Lower lobe of right lung (tissue), 2 donors: ENCODE measurements at regions not wholly inside any gene's neighbourhood (a gene's known extent, or its start where the extent isn't known, plus 50 kb on each side); places are given as distances from the start of the nearest gene placed in this dataset.
"Not testable (repeated sequence)": the region's sequence is repeated elsewhere in the genome, so short reads cannot be mapped to it uniquely, and the experiment has no call there.

Experiments
- ATAC-seq, 2 donors: fragments of 200-7000 bp; cut with Tn5 transposase; one replicate each; pipeline ENCODE4 v1.9.1; 2020 to 2022; ENCODE audit warnings: mild to moderate bottlenecking in 2 of 2, moderate library complexity in 2 of 2
- DNase-seq: peaks from one replicate; pipeline ENCODE4 v3.0.0-alpha.2; 2020
- H3K27ac ChIP-seq: fragments of 200-600 bp; one replicate; pipeline ENCODE4 v1.8.0; 2022
- H3K27me3 ChIP-seq: fragments of 200-600 bp; one replicate; pipeline ENCODE4 v1.8.0; 2022; ENCODE audit warnings: low read depth
- H3K36me3 ChIP-seq: fragments of 200-600 bp; one replicate; pipeline ENCODE4 v1.8.0; 2022; ENCODE audit warnings: mild to moderate bottlenecking
- H3K4me1 ChIP-seq: fragments of 200-600 bp; one replicate; pipeline ENCODE4 v1.8.0; 2022
- H3K4me3 ChIP-seq: fragments of 200-600 bp; one replicate; pipeline ENCODE4 v1.8.0; 2022; ENCODE audit warnings: mild to moderate bottlenecking
- H3K9me3 ChIP-seq: fragments of 200-600 bp; one replicate; pipeline ENCODE4 v1.8.0; 2022
- CTCF ChIP-seq: fragments of 200-600 bp; IDR thresholded peaks from one replicate; pipeline ENCODE4 v1.8.0; 2022; ENCODE audit warnings: antibody characterized with exemption, mild to moderate bottlenecking
- intact Hi-C: fragments of 100-400 bp; cut with DNase I; formaldehyde crosslinking; loops from one replicate; pipeline ENCODE4 v1.11.0; 2022
- donor health status: DM: no; HTN: yes; CAD: no; lungs with severe emphysema.

GRCh38 chr3:69688400-69688799 lies 50.9 kb upstream of the MITF start:
- intact Hi-C loops = no loop called here
- Histone ChIP-seq H3K27ac (no peak overlapping the region), H3K36me3 (no peaks in the 10 kb centered on the region), H3K27me3 (no peaks in the 10 kb centered on the region), H3K4me3 (no peak overlapping the region), H3K9me3 (no peaks in the 10 kb centered on the region), H3K4me1 (no peaks in the 10 kb centered on the region)
- TF ChIP-seq CTCF = no peak
- no peak for ATAC-seq
- no peak for DNase-seq

- H3K27me3 ChIP-seq = no peaks in the 10 kb centered on the region
- intact Hi-C loops = no loop called here
- no peak overlapping the region for H3K27ac ChIP-seq
- no peak for TF ChIP-seq CTCF
- DNase-seq (no peak), ATAC-seq (no peak)
- no peaks in the 10 kb centered on the region for H3K36me3 ChIP-seq
- H3K4me1 ChIP-seq = no peaks in the 10 kb centered on the region
- no peak overlapping the region for H3K4me3 ChIP-seq
- H3K9me3 ChIP-seq = no peaks in the 10 kb centered on the region
Observed at GRCh38 chr3:69687641-69688040, 51.6 kb upstream of the MITF start.

- H3K27ac ChIP-seq = no peak overlapping the region
Observed at GRCh38 chr3:69686056-69686455, 53.2 kb upstream of the MITF start.

GRCh38 chr3:69684309-69684961 lies 54.8 kb upstream of the MITF start:
- no peaks in the 10 kb centered on the region for H3K36me3 ChIP-seq
- DNase-seq = no peak
- no peak for TF ChIP-seq CTCF
- no peaks in the 10 kb centered on the region for H3K4me1 ChIP-seq
- intact Hi-C loops = no loop called here
- H3K27ac ChIP-seq = no peak overlapping the region
- no peak overlapping the region for H3K4me3 ChIP-seq
- ATAC-seq = no peak
- H3K9me3 ChIP-seq = no peaks in the 10 kb centered on the region
- H3K27me3 ChIP-seq = no peaks in the 10 kb centered on the region

More at GRCh38 chr3:69686056-69686455, 53.2 kb upstream of the MITF start:
- ATAC-seq (no peak), DNase-seq (no peak)
- H3K36me3 ChIP-seq = no peaks in the 10 kb centered on the region
- no peaks in the 10 kb centered on the region for H3K27me3 ChIP-seq
- H3K4me3 ChIP-seq = no peak overlapping the region
- TF ChIP-seq CTCF = no peak
- H3K4me1 ChIP-seq = no peaks in the 10 kb centered on the region
- intact Hi-C loops = no loop called here
- no peaks in the 10 kb centered on the region for H3K9me3 ChIP-seq

GRCh38 chr3:69683082-69683806 lies 56.0 kb upstream of the MITF start:
- no peaks in the 10 kb centered on the region for H3K27me3 ChIP-seq
- intact Hi-C loops = no loop called here

GRCh38 chr3:69677456-69677855 lies 61.8 kb upstream of the MITF start:
- not testable (repeated sequence) for H3K27ac ChIP-seq, DNase-seq, H3K27me3 ChIP-seq, H3K9me3 ChIP-seq, H3K36me3 ChIP-seq, H3K4me3 ChIP-seq, ATAC-seq, H3K4me1 ChIP-seq
- intact Hi-C loops = loop anchor here (10.0 kb wide), 1 partner anchor 513 kb away; no protein-coding TSS in a partner anchor

More at GRCh38 chr3:69683082-69683806, 56.0 kb upstream of the MITF start:
- Histone ChIP-seq H3K4me1 (no peaks in the 10 kb centered on the region), H3K36me3 (no peaks in the 10 kb centered on the region), H3K4me3 (no peak overlapping the region), H3K27ac (no peak overlapping the region), H3K9me3 (no peaks in the 10 kb centered on the region)
- TF ChIP-seq CTCF = no peak
- DNase-seq (no peak), ATAC-seq (no peak)
